Mesothelial cell of epicardium (in vitro differentiated cells): ENCODE measurements at regions not wholly inside any gene's neighbourhood (a gene's known extent, or its start where the extent isn't known, plus 50 kb on each side); places are given as distances from the start of the nearest gene placed in this dataset.

ENCODE experiments used
- DNase-seq, 2 experiments: peaks; one replicate each; pipeline ENCODE4 v3.0.0; 2021; ENCODE audit warnings: low spot score in 2 of 2; ENCODE audit not compliant: unreplicated experiment in 2 of 2
- H3K27ac Mint-ChIP-seq: 2 replicates; pipeline ENCODE4 v1.8.0; 2021; ENCODE audit warnings: mixed read lengths
- H3K27me3 Mint-ChIP-seq: 2 replicates; pipeline ENCODE4 v1.8.0; 2021; ENCODE audit warnings: low read depth, mixed read lengths
- H3K36me3 Mint-ChIP-seq: 2 replicates; pipeline ENCODE4 v1.8.0; 2021; ENCODE audit warnings: mixed read lengths
- H3K4me1 Mint-ChIP-seq: 2 replicates; pipeline ENCODE4 v1.8.0; 2021; ENCODE audit warnings: mixed read lengths
- H3K4me3 Mint-ChIP-seq: 2 replicates; pipeline ENCODE4 v1.8.0; 2021; ENCODE audit warnings: mild to moderate bottlenecking, moderate library complexity, mixed read lengths
- H3K9me3 Mint-ChIP-seq: 2 replicates; pipeline ENCODE4 v1.8.0; 2021; ENCODE audit warnings: mixed read lengths
- CTCF ChIP-seq: fragments of 200-600 bp; sonication (generic); IDR thresholded peaks from one replicate; pipeline ENCODE4 v1.5.0; 2021; ENCODE audit warnings: antibody characterized with exemption; ENCODE audit not compliant: unreplicated experiment

GRCh38 chr6:159436581-159436980 is 256.5 kb downstream of the SOD2 start:
- Mint-ChIP-seq H3K4me3 (no peak overlapping the region), H3K36me3 (no peaks in the 10 kb centered on the region), H3K4me1 (no peaks in the 10 kb centered on the region), H3K27ac (no peak overlapping the region), H3K27me3 (peaks cover 17% of the 10 kb centered on the region), H3K9me3 (peaks cover 36% of the 10 kb centered on the region)
- no peak for DNase-seq
- no peak for TF ChIP-seq CTCF

GRCh38 chr6:159435701-159436100 is 257.3 kb downstream of the SOD2 start:
- H3K9me3 Mint-ChIP-seq, result peaks cover 39% of the 10 kb centered on the region
- DNase-seq, result no peak
- H3K4me3 Mint-ChIP-seq, result no peak overlapping the region
- H3K36me3 Mint-ChIP-seq, result no peaks in the 10 kb centered on the region
- no peak overlapping the region for H3K27ac Mint-ChIP-seq
- H3K27me3 Mint-ChIP-seq, result peaks cover 10% of the 10 kb centered on the region
- TF ChIP-seq CTCF, result no peak
- H3K4me1 Mint-ChIP-seq, result no peaks in the 10 kb centered on the region

GRCh38 chr6:159434410-159434809 is 258.6 kb downstream of the SOD2 start:
- no peaks in the 10 kb centered on the region for H3K36me3 Mint-ChIP-seq
- H3K27me3 Mint-ChIP-seq, result peaks cover 5% of the 10 kb centered on the region
- DNase-seq, result no peak
- peaks cover 39% of the 10 kb centered on the region for H3K9me3 Mint-ChIP-seq
- no peak overlapping the region for H3K27ac Mint-ChIP-seq
- TF ChIP-seq CTCF, result no peak
- no peak overlapping the region for H3K4me3 Mint-ChIP-seq
- no peaks in the 10 kb centered on the region for H3K4me1 Mint-ChIP-seq

- no peaks in the 10 kb centered on the region for H3K4me1 Mint-ChIP-seq
- H3K36me3 Mint-ChIP-seq, result no peaks in the 10 kb centered on the region
- H3K9me3 Mint-ChIP-seq, result peaks cover 39% of the 10 kb centered on the region
- TF ChIP-seq CTCF, result no peak
- H3K4me3 Mint-ChIP-seq, result no peak overlapping the region
- no peak for DNase-seq
- H3K27me3 Mint-ChIP-seq, result peaks cover 2% of the 10 kb centered on the region
- no peak overlapping the region for H3K27ac Mint-ChIP-seq
Measured at GRCh38 chr6:159433550-159433949, 259.5 kb downstream of the SOD2 start.

GRCh38 chr6:159431750-159432149 is 261.3 kb downstream of the SOD2 start:
- H3K9me3 Mint-ChIP-seq, result peaks cover 39% of the 10 kb centered on the region
- H3K27ac Mint-ChIP-seq, result no peak overlapping the region
- H3K27me3 Mint-ChIP-seq, result no peaks in the 10 kb centered on the region

More at GRCh38 chr6:159431750-159432149, 261.3 kb downstream of the SOD2 start:
- no peaks in the 10 kb centered on the region for H3K4me1 Mint-ChIP-seq
- no peaks in the 10 kb centered on the region for H3K36me3 Mint-ChIP-seq
- TF ChIP-seq CTCF, result no peak
- no peak for DNase-seq
- H3K4me3 Mint-ChIP-seq, result no peak overlapping the region
